Fibroblast of lung (primary cell): ENCODE measurements at regions not wholly inside any gene's neighbourhood (a gene's known extent, or its start where the extent isn't known, plus 50 kb on each side); places are given as distances from the start of the nearest gene placed in this dataset.
A peak's percentile ranks its signal among the peaks of the same experiment; 100 is the strongest.

Experiments used
- DNase-seq, 2 donors: peaks; one replicate each; pipeline versions ENCODE4 v3.0.0 to v3.0.0-alpha.2; 2010; ENCODE audit warnings: low read depth in 2 of 2
- H2AFZ ChIP-seq: 2 replicates; pipeline ENCODE4 v1.5.1; 2012; ENCODE audit warnings: low read length, control low read depth, inconsistent platforms
- H3K27ac ChIP-seq: 2 replicates; pipeline ENCODE4 v1.5.1; 2011; ENCODE audit warnings: low read length, control low read depth; ENCODE audit not compliant: insufficient read depth
- H3K27me3 ChIP-seq: 2 replicates; pipeline ENCODE4 v1.5.1; 2011; ENCODE audit warnings: mild to moderate bottlenecking, low read length; ENCODE audit not compliant: control insufficient read depth, insufficient read depth
- H3K36me3 ChIP-seq: 2 replicates; pipeline ENCODE4 v1.5.1; 2011; ENCODE audit warnings: low read length; ENCODE audit not compliant: control insufficient read depth, insufficient read depth
- H3K4me1 ChIP-seq: 2 replicates; pipeline ENCODE4 v1.5.1; 2011; ENCODE audit warnings: low read length; ENCODE audit not compliant: control insufficient read depth, insufficient read depth; ENCODE audit errors: extremely low read depth
- H3K4me2 ChIP-seq: 2 replicates; pipeline ENCODE4 v1.5.1; 2011; ENCODE audit warnings: low read length, control low read depth; ENCODE audit not compliant: insufficient read depth; ENCODE audit errors: extremely low read depth
- H3K4me3 ChIP-seq, 4 experiments: fragments of 200-600 bp in 1 of 4; sonication (generic) in 1 of 4; replicated peaks in 1 of 4; 2 replicates each; pipeline ENCODE4 v1.5.1; 2011 to 2016; ENCODE audit warnings: low read length in 4 of 4, low read depth in 3 of 4, mild to moderate bottlenecking in 3 of 4, control low read depth in 2 of 4, inconsistent platforms in 1 of 4, mixed read lengths in 1 of 4; ENCODE audit not compliant: insufficient read depth in 1 of 4; ENCODE audit errors: control extremely low read depth in 1 of 4
- H3K79me2 ChIP-seq: 2 replicates; pipeline ENCODE4 v1.5.1; 2012; ENCODE audit warnings: mild to moderate bottlenecking, low read length, inconsistent platforms; ENCODE audit not compliant: control insufficient read depth, insufficient read depth
- H3K9ac ChIP-seq: 2 replicates; pipeline ENCODE4 v1.5.1; 2011; ENCODE audit warnings: mild to moderate bottlenecking, low read length, control low read depth; ENCODE audit not compliant: insufficient read depth
- H3K9me3 ChIP-seq: 2 replicates; pipeline ENCODE4 v1.5.1; 2012; ENCODE audit warnings: low read depth, low read length; ENCODE audit not compliant: control insufficient read depth, insufficient read depth
- H4K20me1 ChIP-seq: 2 replicates; pipeline ENCODE4 v1.5.1; 2011; ENCODE audit warnings: low read length; ENCODE audit not compliant: control insufficient read depth, insufficient read depth; ENCODE audit errors: extremely low read depth
- CTCF ChIP-seq, 2 donors: IDR thresholded peaks in 1 of 2; conservative IDR thresholded peaks in 1 of 2; 1 replicate in 1 of 2; 2 replicates in 1 of 2; pipeline ENCODE4 v1.5.1; 2011 to 2012; ENCODE audit warnings: low read length in 2 of 2, control low read depth in 1 of 2, inconsistent platforms in 1 of 2, low read depth in 1 of 2, mild to moderate bottlenecking in 1 of 2
- EZH2 ChIP-seq: IDR thresholded peaks from 2 replicates; pipeline ENCODE4 v1.5.1; 2012; ENCODE audit warnings: low read length, control low read depth, mild to moderate bottlenecking; ENCODE audit errors: missing control alignments

- TF ChIP-seq EZH2 (no peak), CTCF (conservative IDR thresholded peaks at IDR 0.05 in 1 of 2, IDR thresholded peaks at IDR 0.05 in 1 of 2; ENCODE audit: low read depth in 1 of 2, low read length in 2 of 2) (no peak)
- Histone ChIP-seq H3K9me3 (no peaks in the 10 kb centered on the region), H3K27ac (no peak overlapping the region), H3K4me1 (peaks cover 9% of the 10 kb centered on the region), H3K27me3 (no peaks in the 10 kb centered on the region), H3K79me2 (no peaks in the 10 kb centered on the region), H3K4me3 (no peak overlapping the region), H2AFZ (no peak overlapping the region), H3K9ac (no peak overlapping the region), H3K36me3 (no peaks in the 10 kb centered on the region), H4K20me1 (no peaks in the 10 kb centered on the region), H3K4me2 (no peak overlapping the region)
- DNase-seq, result peak in 1 of 2 donors; percentile 36
These were observed 79.1 kb upstream of the PMAIP1 start for GRCh38 chr18:59820663-59821062.

GRCh38 chr18:59818769-59819168 is 81.0 kb upstream of the PMAIP1 start:
- Histone ChIP-seq H2AFZ (no peak overlapping the region), H3K27ac (no peak overlapping the region), H3K9me3 (no peaks in the 10 kb centered on the region), H3K4me1 (peaks cover 9% of the 10 kb centered on the region), H4K20me1 (no peaks in the 10 kb centered on the region), H3K79me2 (no peaks in the 10 kb centered on the region), H3K4me3 (no peak overlapping the region), H3K36me3 (no peaks in the 10 kb centered on the region), H3K9ac (no peak overlapping the region), H3K27me3 (no peaks in the 10 kb centered on the region), H3K4me2 (no peak overlapping the region)
- DNase-seq, result no peak
- TF ChIP-seq CTCF (conservative IDR thresholded peaks at IDR 0.05 in 1 of 2, IDR thresholded peaks at IDR 0.05 in 1 of 2; ENCODE audit: low read depth in 1 of 2, low read length in 2 of 2) (no peak), EZH2 (no peak)

- no peaks in the 10 kb centered on the region for H3K36me3 ChIP-seq
- H3K9me3 ChIP-seq, result no peaks in the 10 kb centered on the region
- H3K27ac ChIP-seq, result peak overlapping the region; percentile 75
- no peak overlapping the region for H3K9ac ChIP-seq
- no peaks in the 10 kb centered on the region for H3K27me3 ChIP-seq
- H3K4me1 ChIP-seq, result no peaks in the 10 kb centered on the region
- TF ChIP-seq CTCF (conservative IDR thresholded peaks at IDR 0.05 in 1 of 2, IDR thresholded peaks at IDR 0.05 in 1 of 2; ENCODE audit: low read depth in 1 of 2, low read length in 2 of 2) (no peak), EZH2 (no peak)
- H3K4me2 ChIP-seq, result no peak overlapping the region
- H3K79me2 ChIP-seq, result no peaks in the 10 kb centered on the region
- DNase-seq, result peak; percentile 66 to 90
- no peak overlapping the region for H2AFZ ChIP-seq
- no peak overlapping the region for H3K4me3 ChIP-seq
- H4K20me1 ChIP-seq, result no peaks in the 10 kb centered on the region
These were observed 84.9 kb upstream of the PMAIP1 start for GRCh38 chr18:59814891-59815290.
